ENCODE measurements at regions not wholly inside any gene's neighbourhood (a gene's known extent, or its start where the extent isn't known, plus 50 kb on each side); places are given as distances from the start of the nearest gene placed in this dataset.

DNA sequence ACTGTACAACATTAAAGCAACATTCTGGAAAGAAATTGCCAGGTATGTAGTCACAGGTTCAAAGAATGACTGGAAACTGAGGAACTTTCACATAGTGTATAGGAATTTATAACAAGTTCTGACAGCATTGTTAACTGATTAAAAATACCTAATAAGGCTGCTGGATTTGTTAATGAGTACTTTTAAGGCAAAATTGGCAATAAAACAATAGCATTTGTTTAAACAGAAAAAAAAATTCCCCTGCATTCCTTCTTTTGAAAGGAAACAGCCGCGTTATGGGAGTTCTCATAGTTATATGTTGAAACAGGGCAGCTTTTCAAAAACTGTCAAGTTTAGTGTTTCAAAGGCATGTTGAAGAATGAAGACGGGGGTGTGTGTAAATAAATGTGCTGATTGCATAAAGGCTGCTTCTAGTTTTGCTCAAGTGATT is 282.5 kb upstream of the FAT1 start:
- no peak for TF ChIP-seq IKZF3 (tag by site-specific recombination; IDR thresholded peaks at IDR 0.05)
- TF ChIP-seq, protein P1, sequence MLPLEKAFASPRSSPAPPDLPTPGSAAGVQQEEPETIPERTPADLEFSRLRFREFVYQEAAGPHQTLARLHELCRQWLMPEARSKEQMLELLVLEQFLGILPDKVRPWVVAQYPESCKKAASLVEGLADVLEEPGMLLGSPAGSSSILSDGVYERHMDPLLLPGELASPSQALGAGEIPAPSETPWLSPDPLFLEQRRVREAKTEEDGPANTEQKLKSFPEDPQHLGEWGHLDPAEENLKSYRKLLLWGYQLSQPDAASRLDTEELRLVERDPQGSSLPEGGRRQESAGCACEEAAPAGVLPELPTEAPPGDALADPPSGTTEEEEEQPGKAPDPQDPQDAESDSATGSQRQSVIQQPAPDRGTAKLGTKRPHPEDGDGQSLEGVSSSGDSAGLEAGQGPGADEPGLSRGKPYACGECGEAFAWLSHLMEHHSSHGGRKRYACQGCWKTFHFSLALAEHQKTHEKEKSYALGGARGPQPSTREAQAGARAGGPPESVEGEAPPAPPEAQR (tag by site-specific recombination; IDR thresholded peaks at IDR 0.05), result no peak
- no peak for TF ChIP-seq ZBTB17 (tag by site-specific recombination; IDR thresholded peaks at IDR 0.05)
- TF ChIP-seq, protein P2, sequence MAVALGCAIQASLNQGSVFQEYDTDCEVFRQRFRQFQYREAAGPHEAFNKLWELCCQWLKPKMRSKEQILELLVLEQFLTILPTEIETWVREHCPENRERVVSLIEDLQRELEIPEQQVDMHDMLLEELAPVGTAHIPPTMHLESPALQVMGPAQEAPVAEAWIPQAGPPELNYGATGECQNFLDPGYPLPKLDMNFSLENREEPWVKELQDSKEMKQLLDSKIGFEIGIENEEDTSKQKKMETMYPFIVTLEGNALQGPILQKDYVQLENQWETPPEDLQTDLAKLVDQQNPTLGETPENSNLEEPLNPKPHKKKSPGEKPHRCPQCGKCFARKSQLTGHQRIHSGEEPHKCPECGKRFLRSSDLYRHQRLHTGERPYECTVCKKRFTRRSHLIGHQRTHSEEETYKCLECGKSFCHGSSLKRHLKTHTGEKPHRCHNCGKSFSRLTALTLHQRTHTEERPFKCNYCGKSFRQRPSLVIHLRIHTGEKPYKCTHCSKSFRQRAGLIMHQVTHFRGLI (tag by site-specific recombination; IDR thresholded peaks at IDR 0.05), result no peak
- no peak for TF ChIP-seq SETDB1 (IDR thresholded peaks at IDR 0.05; ENCODE audit: insufficient read length, low read length)
- no peak for TF ChIP-seq ZNF510 (tag by site-specific recombination; IDR thresholded peaks at IDR 0.05; ENCODE audit: insufficient replicate concordance)
- no peak for TF ChIP-seq ZNF184 (tag by site-specific recombination; IDR thresholded peaks at IDR 0.05)
- no peak for TF ChIP-seq SALL2 (tag by site-specific recombination; IDR thresholded peaks at IDR 0.05; ENCODE audit: borderline replicate concordance)
- no peak for TF ChIP-seq ZNF341 (tag by site-specific recombination; IDR thresholded peaks at IDR 0.05; ENCODE audit: low read depth)
- no peak for TF ChIP-seq ZEB2 (tag by site-specific recombination; IDR thresholded peaks at IDR 0.05)
- Histone ChIP-seq H3K4me1 (ENCODE audit: control insufficient read depth, insufficient read depth, low read length) (no peaks in the 10 kb centered on the region), H3K9me3 (ENCODE audit: control insufficient read depth, insufficient read depth, low read depth, low read length) (no peaks in the 10 kb centered on the region), H3K4me3 (ENCODE audit: low read depth, low read length) (no peak overlapping the region), H3K27ac (ENCODE audit: extremely low read depth, low read depth, low read length) (no peak overlapping the region), H3K36me3 (ENCODE audit: control insufficient read depth in 2 of 2, insufficient read depth in 1 of 2, low read length in 2 of 2) (no peaks in the 10 kb centered on the region)
- ChIA-PET POLR2A (no interaction called here), CTCF (no interaction called here)

DNA sequence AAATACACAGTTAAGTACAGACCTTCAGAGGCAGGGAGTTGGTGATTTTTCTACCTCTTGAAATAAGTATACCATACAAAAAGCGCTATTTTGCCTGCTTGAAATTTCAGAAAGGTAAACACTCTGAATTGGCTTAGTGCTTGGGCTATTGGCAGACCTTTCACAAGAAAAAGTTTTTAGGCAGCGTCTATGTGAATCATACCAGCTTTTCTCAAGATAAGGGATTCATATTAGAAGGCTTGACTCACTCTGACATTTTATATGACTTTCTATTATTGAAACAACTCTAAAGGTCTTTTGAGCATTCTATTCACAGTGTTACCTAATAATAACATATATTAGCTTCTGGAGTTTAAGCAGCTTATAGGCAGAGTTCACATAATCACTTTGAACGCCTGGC is 286.4 kb upstream of the FAT1 start:
- Histone ChIP-seq H3K9me3 (ENCODE audit: control insufficient read depth, insufficient read depth, low read depth, low read length) (no peaks in the 10 kb centered on the region), H3K4me1 (ENCODE audit: control insufficient read depth, insufficient read depth, low read length) (no peaks in the 10 kb centered on the region), H3K36me3 (ENCODE audit: control insufficient read depth in 2 of 2, insufficient read depth in 1 of 2, low read length in 2 of 2) (no peaks in the 10 kb centered on the region), H3K4me3 (ENCODE audit: low read depth, low read length) (no peak overlapping the region), H3K27ac (ENCODE audit: extremely low read depth, low read depth, low read length) (no peak overlapping the region)
- POLR2A ChIA-PET, result no interaction called here
- CTCF ChIA-PET, result no interaction called here
- TF ChIP-seq, protein P3, sequence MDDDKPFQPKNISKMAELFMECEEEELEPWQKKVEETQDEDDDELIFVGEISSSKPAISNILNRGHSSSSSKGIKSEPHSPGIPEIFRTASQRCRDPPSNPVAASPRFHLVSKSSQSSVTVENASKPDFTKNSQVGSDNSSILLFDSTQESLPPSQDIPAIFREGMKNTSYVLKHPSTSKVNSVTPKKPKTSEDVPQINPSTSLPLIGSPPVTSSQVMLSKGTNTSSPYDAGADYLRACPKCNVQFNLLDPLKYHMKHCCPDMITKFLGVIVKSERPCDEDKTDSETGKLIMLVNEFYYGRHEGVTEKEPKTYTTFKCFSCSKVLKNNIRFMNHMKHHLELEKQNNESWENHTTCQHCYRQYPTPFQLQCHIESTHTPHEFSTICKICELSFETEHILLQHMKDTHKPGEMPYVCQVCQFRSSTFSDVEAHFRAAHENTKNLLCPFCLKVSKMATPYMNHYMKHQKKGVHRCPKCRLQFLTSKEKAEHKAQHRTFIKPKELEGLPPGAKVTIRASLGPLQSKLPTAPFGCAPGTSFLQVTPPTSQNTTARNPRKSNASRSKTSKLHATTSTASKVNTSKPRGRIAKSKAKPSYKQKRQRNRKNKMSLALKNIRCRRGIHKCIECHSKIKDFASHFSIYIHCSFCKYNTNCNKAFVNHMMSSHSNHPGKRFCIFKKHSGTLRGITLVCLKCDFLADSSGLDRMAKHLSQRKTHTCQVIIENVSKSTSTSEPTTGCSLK (tag by site-specific recombination; IDR thresholded peaks at IDR 0.05), result no peak
- TF ChIP-seq ZNF560 (tag by site-specific recombination; IDR thresholded peaks at IDR 0.05; ENCODE audit: borderline replicate concordance) (no peak), ZNF529 (tag by site-specific recombination; IDR thresholded peaks at IDR 0.05; ENCODE audit: insufficient replicate concordance) (no peak), SETDB1 (IDR thresholded peaks at IDR 0.05; ENCODE audit: insufficient read length, low read length) (no peak), ZBTB17 (tag by site-specific recombination; IDR thresholded peaks at IDR 0.05) (no peak), ZIC2 (tag by site-specific recombination; IDR thresholded peaks at IDR 0.05) (no peak), ZNF624 (tag by site-specific recombination; IDR thresholded peaks at IDR 0.05) (no peak), ZNF239 (tag by site-specific recombination; IDR thresholded peaks at IDR 0.05) (no peak), ZNF629 (tag by site-specific recombination; IDR thresholded peaks at IDR 0.05) (no peak), ZNF626 (tag by site-specific recombination; IDR thresholded peaks at IDR 0.05) (no peak), ZFP69B (tag by site-specific recombination; IDR thresholded peaks at IDR 0.05) (no peak)
- TF ChIP-seq, protein P4, sequence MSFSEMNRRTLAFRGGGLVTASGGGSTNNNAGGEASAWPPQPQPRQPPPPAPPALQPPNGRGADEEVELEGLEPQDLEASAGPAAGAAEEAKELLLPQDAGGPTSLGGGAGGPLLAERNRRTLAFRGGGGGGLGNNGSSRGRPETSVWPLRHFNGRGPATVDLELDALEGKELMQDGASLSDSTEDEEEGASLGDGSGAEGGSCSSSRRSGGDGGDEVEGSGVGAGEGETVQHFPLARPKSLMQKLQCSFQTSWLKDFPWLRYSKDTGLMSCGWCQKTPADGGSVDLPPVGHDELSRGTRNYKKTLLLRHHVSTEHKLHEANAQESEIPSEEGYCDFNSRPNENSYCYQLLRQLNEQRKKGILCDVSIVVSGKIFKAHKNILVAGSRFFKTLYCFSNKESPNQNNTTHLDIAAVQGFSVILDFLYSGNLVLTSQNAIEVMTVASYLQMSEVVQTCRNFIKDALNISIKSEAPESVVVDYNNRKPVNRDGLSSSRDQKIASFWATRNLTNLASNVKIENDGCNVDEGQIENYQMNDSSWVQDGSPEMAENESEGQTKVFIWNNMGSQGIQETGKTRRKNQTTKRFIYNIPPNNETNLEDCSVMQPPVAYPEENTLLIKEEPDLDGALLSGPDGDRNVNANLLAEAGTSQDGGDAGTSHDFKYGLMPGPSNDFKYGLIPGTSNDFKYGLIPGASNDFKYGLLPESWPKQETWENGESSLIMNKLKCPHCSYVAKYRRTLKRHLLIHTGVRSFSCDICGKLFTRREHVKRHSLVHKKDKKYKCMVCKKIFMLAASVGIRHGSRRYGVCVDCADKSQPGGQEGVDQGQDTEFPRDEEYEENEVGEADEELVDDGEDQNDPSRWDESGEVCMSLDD (tag by site-specific recombination; IDR thresholded peaks at IDR 0.05), result no peak
- TF ChIP-seq, protein P5, sequence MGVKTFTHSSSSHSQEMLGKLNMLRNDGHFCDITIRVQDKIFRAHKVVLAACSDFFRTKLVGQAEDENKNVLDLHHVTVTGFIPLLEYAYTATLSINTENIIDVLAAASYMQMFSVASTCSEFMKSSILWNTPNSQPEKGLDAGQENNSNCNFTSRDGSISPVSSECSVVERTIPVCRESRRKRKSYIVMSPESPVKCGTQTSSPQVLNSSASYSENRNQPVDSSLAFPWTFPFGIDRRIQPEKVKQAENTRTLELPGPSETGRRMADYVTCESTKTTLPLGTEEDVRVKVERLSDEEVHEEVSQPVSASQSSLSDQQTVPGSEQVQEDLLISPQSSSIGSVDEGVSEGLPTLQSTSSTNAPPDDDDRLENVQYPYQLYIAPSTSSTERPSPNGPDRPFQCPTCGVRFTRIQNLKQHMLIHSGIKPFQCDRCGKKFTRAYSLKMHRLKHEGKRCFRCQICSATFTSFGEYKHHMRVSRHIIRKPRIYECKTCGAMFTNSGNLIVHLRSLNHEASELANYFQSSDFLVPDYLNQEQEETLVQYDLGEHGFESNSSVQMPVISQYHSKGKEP (tag by site-specific recombination; IDR thresholded peaks at IDR 0.05), result no peak

All from HEK293 (cell line).